ENCODE measurements at regions not wholly inside any gene's neighbourhood (a gene's known extent, or its start where the extent isn't known, plus 50 kb on each side); places are given as distances from the start of the nearest gene placed in this dataset.

DNA sequence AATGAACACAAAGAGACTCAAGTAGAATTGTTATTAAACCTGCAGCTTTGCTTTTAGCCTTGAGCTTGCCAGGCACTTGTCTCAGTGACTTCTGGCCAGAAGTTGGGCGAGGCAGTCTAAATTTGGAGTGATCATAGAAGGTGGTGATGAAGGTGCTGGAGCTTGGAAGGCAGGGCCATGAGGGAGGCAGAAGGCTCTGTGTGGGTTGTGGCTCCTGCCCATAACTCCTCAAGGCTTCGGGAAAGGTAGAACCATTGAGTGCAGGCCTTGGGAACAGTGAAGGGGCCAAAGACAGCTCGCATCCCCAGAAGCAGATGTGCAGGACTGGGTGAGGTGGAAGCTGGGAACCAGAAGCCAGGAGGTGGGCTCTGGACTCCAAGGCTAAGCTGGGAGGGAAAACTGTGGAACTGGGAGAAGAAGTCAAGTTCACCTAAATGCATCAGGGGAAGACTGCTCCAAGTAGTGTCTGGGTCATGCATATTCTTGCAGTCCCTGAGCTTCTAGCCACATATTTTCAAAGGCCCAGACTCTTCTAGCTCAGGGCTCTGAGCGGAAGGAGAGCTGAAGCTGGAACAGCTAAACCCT is 111.1 kb upstream of the HABP2 start:
- Histone ChIP-seq H4K20me1 (no peaks in the 10 kb centered on the region), H3K36me3 (no peaks in the 10 kb centered on the region), H3K4me3 (no peak overlapping the region), H3K9ac (no peak overlapping the region), H3K27ac (no peak overlapping the region), H3K27me3 (no peaks in the 10 kb centered on the region), H3K9me3 (no peaks in the 10 kb centered on the region), H3K4me1 (peaks cover 3% of the 10 kb centered on the region), H3K4me2 (no peak overlapping the region)
- TF ChIP-seq Cebpa-rat (IDR thresholded peaks at IDR 0.05) = no peak

DNA sequence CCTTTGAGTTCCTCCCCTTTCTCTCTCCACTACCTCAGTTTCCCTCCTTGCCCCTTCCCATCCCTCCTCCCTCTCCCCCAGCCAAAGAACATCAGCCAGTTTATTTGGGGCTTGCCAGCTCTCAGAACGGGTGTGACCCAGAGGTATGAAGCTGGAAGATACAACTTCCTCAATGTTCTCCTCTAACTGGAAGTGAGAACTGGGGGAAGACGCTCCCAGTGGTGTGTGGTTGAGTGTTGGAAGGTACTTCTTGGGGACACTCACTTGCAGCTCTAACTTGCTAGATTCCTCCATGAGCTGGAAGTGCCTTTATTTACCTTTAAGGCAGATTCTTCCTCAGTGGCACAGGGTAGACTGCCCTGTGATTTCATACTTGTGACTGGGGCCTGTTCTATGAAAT is 110.5 kb upstream of the HABP2 start:
- Histone ChIP-seq H3K4me1 (peaks cover 9% of the 10 kb centered on the region), H3K9me3 (no peaks in the 10 kb centered on the region), H3K27me3 (no peaks in the 10 kb centered on the region), H3K4me3 (no peak overlapping the region), H3K27ac (no peak overlapping the region), H4K20me1 (no peaks in the 10 kb centered on the region), H3K4me2 (no peak overlapping the region), H3K9ac (no peak overlapping the region), H3K36me3 (no peaks in the 10 kb centered on the region)
- TF ChIP-seq Cebpa-rat (IDR thresholded peaks at IDR 0.05) = no peak

- H4K20me1 ChIP-seq = no peaks in the 10 kb centered on the region
- H3K4me2 ChIP-seq = no peak overlapping the region
- no peak overlapping the region for H3K9ac ChIP-seq
- H3K4me1 ChIP-seq = peaks cover 18% of the 10 kb centered on the region
- no peak for TF ChIP-seq Cebpa-rat (IDR thresholded peaks at IDR 0.05)
- H3K36me3 ChIP-seq = no peaks in the 10 kb centered on the region
- H3K27me3 ChIP-seq = no peaks in the 10 kb centered on the region
- H3K27ac ChIP-seq = no peak overlapping the region
- H3K9me3 ChIP-seq = no peaks in the 10 kb centered on the region
- H3K4me3 ChIP-seq = no peak overlapping the region
Observed at GRCh38 chr10:113443141-113443925, 109.5 kb upstream of the HABP2 start.

GRCh38 chr10:113444766-113445365 is 108.0 kb upstream of the HABP2 start:
- Histone ChIP-seq H3K4me3 (no peak overlapping the region), H3K9me3 (no peaks in the 10 kb centered on the region), H3K4me2 (no peak overlapping the region), H3K9ac (no peak overlapping the region), H3K27me3 (no peaks in the 10 kb centered on the region), H3K27ac (no peak overlapping the region), H3K36me3 (no peaks in the 10 kb centered on the region), H3K4me1 (peaks cover 19% of the 10 kb centered on the region), H4K20me1 (no peaks in the 10 kb centered on the region)
- TF ChIP-seq Cebpa-rat (IDR thresholded peaks at IDR 0.05) = no peak

DNA sequence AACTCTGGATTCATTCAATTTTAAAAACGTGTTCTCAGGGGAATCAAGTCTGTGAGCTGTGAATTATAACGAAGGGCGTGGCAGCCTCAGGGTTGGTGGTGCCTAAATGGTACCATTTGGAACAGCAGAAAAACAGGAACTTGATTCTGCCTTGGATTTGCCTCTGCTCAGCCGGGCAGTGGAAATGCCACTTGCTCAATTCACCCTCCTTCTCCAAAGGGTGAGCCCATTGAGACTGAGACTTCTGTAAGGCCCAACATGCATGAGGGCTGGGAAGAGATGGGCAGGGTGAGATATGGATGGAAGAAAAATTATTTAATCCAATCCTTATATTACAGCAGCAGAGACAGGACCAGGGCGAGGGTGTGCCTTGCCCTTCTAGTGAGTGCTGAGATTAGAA is 107.1 kb upstream of the HABP2 start:
- H3K27me3 ChIP-seq = no peaks in the 10 kb centered on the region

GRCh38 chr10:113446739-113447138 is 106.1 kb upstream of the HABP2 start:
- Histone ChIP-seq H3K27me3 (no peaks in the 10 kb centered on the region), H3K4me1 (peaks cover 19% of the 10 kb centered on the region), H3K9me3 (no peaks in the 10 kb centered on the region), H3K27ac (no peak overlapping the region), H3K36me3 (no peaks in the 10 kb centered on the region), H4K20me1 (no peaks in the 10 kb centered on the region), H3K4me3 (no peak overlapping the region), H3K4me2 (peak overlapping the region; percentile 40; the same call in 1 of the 2 replicates), H3K9ac (no peak overlapping the region)
- TF ChIP-seq Cebpa-rat (IDR thresholded peaks at IDR 0.05) = no peak

More for the DNA sequence above, 107.1 kb upstream of the HABP2 start:
- Histone ChIP-seq H3K4me1 (peaks cover 19% of the 10 kb centered on the region), H4K20me1 (no peaks in the 10 kb centered on the region), H3K4me3 (no peak overlapping the region), H3K36me3 (no peaks in the 10 kb centered on the region), H3K9me3 (no peaks in the 10 kb centered on the region), H3K9ac (no peak overlapping the region), H3K27ac (no peak overlapping the region), H3K4me2 (no peak overlapping the region)
- TF ChIP-seq Cebpa-rat (IDR thresholded peaks at IDR 0.05) = no peak

DNA sequence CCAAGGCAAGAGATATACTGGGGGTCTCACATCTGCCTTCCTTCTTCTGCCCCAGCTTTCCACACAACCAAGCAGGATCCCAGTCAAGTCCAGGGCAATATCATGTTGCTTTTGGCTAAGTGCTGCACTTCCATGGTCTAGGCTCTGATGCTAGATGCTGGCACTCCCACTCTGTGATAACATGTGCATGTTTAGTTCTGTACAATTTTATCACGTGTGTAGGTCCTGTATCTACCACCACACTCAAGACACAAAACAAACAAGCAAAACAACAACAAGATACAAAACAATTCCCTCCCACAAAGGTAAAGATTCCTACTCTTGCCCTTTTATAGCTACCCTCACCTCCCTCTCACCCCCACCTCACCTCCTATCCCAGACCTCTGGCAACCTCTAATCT is 105.6 kb upstream of the HABP2 start:
- no peak overlapping the region for H3K9ac ChIP-seq
- H3K4me1 ChIP-seq = peaks cover 19% of the 10 kb centered on the region
- peak overlapping the region; percentile 40 for H3K4me2 ChIP-seq
- no peaks in the 10 kb centered on the region for H3K9me3 ChIP-seq
- H3K4me3 ChIP-seq = no peak overlapping the region
- H4K20me1 ChIP-seq = no peaks in the 10 kb centered on the region
- no peak overlapping the region for H3K27ac ChIP-seq
- TF ChIP-seq Cebpa-rat (IDR thresholded peaks at IDR 0.05) = no peak
- no peaks in the 10 kb centered on the region for H3K36me3 ChIP-seq
- H3K27me3 ChIP-seq = no peaks in the 10 kb centered on the region

DNA sequence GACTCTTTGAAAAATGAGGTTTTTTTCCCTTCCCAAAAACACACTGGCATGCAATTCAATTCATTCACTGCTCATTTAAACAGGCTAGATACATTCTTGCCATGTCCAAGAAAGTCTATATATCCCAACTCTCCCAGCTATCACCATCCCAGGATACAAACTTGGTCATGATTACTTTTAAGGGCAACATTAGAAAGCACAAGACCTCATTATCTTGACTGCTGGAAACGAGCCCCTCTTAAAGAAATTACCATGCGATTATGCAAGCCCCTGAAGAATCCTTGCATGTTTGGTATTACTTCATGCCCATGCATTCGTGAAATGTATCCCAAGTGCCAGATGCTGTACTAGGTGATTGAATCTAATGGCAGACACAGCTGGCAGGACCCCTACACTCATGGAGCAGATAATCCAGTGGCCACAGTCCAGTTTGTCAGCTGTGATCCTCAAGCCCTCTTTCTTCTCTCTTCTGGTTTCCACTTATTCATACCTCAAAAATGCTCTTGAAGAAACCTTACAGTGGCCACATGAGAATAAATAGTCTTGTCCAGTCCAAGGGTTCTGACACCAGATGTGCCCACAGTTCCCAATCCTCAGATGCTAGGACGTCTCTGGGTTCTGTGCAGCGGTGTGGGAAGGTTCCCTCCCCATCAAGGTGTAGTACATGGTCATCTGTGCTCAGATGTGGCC is 103.7 kb upstream of the HABP2 start:
- Histone ChIP-seq H3K9me3 (no peaks in the 10 kb centered on the region), H3K4me2 (no peak overlapping the region), H3K9ac (no peak overlapping the region), H3K36me3 (no peaks in the 10 kb centered on the region), H3K27me3 (no peaks in the 10 kb centered on the region), H3K27ac (no peak overlapping the region), H4K20me1 (no peaks in the 10 kb centered on the region), H3K4me1 (peaks cover 19% of the 10 kb centered on the region), H3K4me3 (no peak overlapping the region)
- no peak for TF ChIP-seq Cebpa-rat (IDR thresholded peaks at IDR 0.05)

- Histone ChIP-seq H3K9me3 (no peaks in the 10 kb centered on the region), H3K4me1 (peaks cover 19% of the 10 kb centered on the region), H3K4me2 (no peak overlapping the region), H3K36me3 (no peaks in the 10 kb centered on the region), H3K9ac (no peak overlapping the region), H3K27ac (no peak overlapping the region), H3K27me3 (no peaks in the 10 kb centered on the region), H4K20me1 (no peaks in the 10 kb centered on the region), H3K4me3 (no peak overlapping the region)
- TF ChIP-seq Cebpa-rat (IDR thresholded peaks at IDR 0.05) = no peak
Observed at GRCh38 chr10:113450046-113450804, 102.6 kb upstream of the HABP2 start.

All from BLaER1 (cell line).